ENCODE measurements at regions not wholly inside any gene's neighbourhood (a gene's known extent, or its start where the extent isn't known, plus 50 kb on each side); places are given as distances from the start of the nearest gene placed in this dataset.

GRCh38 chr2:235291461-235291860, 202.4 kb upstream of the AGAP1 start:
- no peaks in the 10 kb centered on the region for H3K4me1 Mint-ChIP-seq
- H3K27me3 Mint-ChIP-seq, result peaks cover 29% of the 10 kb centered on the region
- no peak for ATAC-seq (replicated peaks)
- no peak overlapping the region for H3K4me3 Mint-ChIP-seq
- no peaks in the 10 kb centered on the region for H3K9me3 Mint-ChIP-seq
- H3K27ac Mint-ChIP-seq, result no peak overlapping the region
- no peaks in the 10 kb centered on the region for H3K36me3 Mint-ChIP-seq (ENCODE audit: low read depth)

GRCh38 chr2:235293061-235293460, 200.8 kb upstream of the AGAP1 start:
- Mint-ChIP-seq H3K27ac (no peak overlapping the region), H3K9me3 (peaks cover 6% of the 10 kb centered on the region), H3K4me3 (no peak overlapping the region), H3K27me3 (peaks cover 25% of the 10 kb centered on the region), H3K36me3 (ENCODE audit: low read depth) (no peaks in the 10 kb centered on the region), H3K4me1 (no peaks in the 10 kb centered on the region)
- ATAC-seq (replicated peaks), result no peak

GRCh38 chr2:235295831-235296230, 198.0 kb upstream of the AGAP1 start:
- peaks cover 6% of the 10 kb centered on the region for H3K9me3 Mint-ChIP-seq
- no peak for ATAC-seq (replicated peaks)
- H3K36me3 Mint-ChIP-seq (ENCODE audit: low read depth), result no peaks in the 10 kb centered on the region
- peaks cover 27% of the 10 kb centered on the region for H3K27me3 Mint-ChIP-seq
- H3K4me3 Mint-ChIP-seq, result no peak overlapping the region
- no peaks in the 10 kb centered on the region for H3K4me1 Mint-ChIP-seq
- H3K27ac Mint-ChIP-seq, result no peak overlapping the region

GRCh38 chr2:235300368-235301201, 193.3 kb upstream of the AGAP1 start:
- peaks cover 24% of the 10 kb centered on the region for H3K27me3 Mint-ChIP-seq
- H3K4me1 Mint-ChIP-seq, result no peaks in the 10 kb centered on the region
- ATAC-seq (replicated peaks), result no peak
- no peaks in the 10 kb centered on the region for H3K36me3 Mint-ChIP-seq (ENCODE audit: low read depth)
- H3K9me3 Mint-ChIP-seq, result peaks cover 6% of the 10 kb centered on the region
- no peak overlapping the region for H3K4me3 Mint-ChIP-seq
- H3K27ac Mint-ChIP-seq, result no peak overlapping the region

- ATAC-seq (replicated peaks), result no peak
- H3K36me3 Mint-ChIP-seq (ENCODE audit: low read depth), result no peaks in the 10 kb centered on the region
- no peak overlapping the region for H3K4me3 Mint-ChIP-seq
- peaks cover 25% of the 10 kb centered on the region for H3K27me3 Mint-ChIP-seq
- H3K27ac Mint-ChIP-seq, result no peak overlapping the region
- peaks cover 10% of the 10 kb centered on the region for H3K9me3 Mint-ChIP-seq
- H3K4me1 Mint-ChIP-seq, result no peaks in the 10 kb centered on the region
These were observed 192.4 kb upstream of the AGAP1 start for GRCh38 chr2:235301202-235302076.

GRCh38 chr2:235302263-235302662, 191.6 kb upstream of the AGAP1 start:
- no peak for ATAC-seq (replicated peaks)
- peaks cover 25% of the 10 kb centered on the region for H3K27me3 Mint-ChIP-seq
- no peak overlapping the region for H3K27ac Mint-ChIP-seq
- H3K4me1 Mint-ChIP-seq, result no peaks in the 10 kb centered on the region
- H3K9me3 Mint-ChIP-seq, result peaks cover 9% of the 10 kb centered on the region
- H3K4me3 Mint-ChIP-seq, result no peak overlapping the region
- no peaks in the 10 kb centered on the region for H3K36me3 Mint-ChIP-seq (ENCODE audit: low read depth)

GRCh38 chr2:235303499-235304291, 190.1 kb upstream of the AGAP1 start:
- Mint-ChIP-seq H3K4me3 (no peak overlapping the region), H3K4me1 (no peaks in the 10 kb centered on the region), H3K36me3 (ENCODE audit: low read depth) (no peaks in the 10 kb centered on the region), H3K27ac (no peak overlapping the region), H3K27me3 (peaks cover 26% of the 10 kb centered on the region), H3K9me3 (peaks cover 4% of the 10 kb centered on the region)
- ATAC-seq (replicated peaks), result no peak

- Mint-ChIP-seq H3K27ac (no peak overlapping the region), H3K4me3 (no peak overlapping the region), H3K4me1 (no peaks in the 10 kb centered on the region), H3K36me3 (ENCODE audit: low read depth) (no peaks in the 10 kb centered on the region), H3K9me3 (peaks cover 4% of the 10 kb centered on the region), H3K27me3 (peaks cover 27% of the 10 kb centered on the region)
- no peak for ATAC-seq (replicated peaks)
These were observed 188.2 kb upstream of the AGAP1 start for GRCh38 chr2:235305678-235306077.

GRCh38 chr2:235311044-235311443, 182.8 kb upstream of the AGAP1 start:
- H3K27me3 Mint-ChIP-seq, result peaks cover 24% of the 10 kb centered on the region
- ATAC-seq (replicated peaks), result no peak
- no peak overlapping the region for H3K4me3 Mint-ChIP-seq
- peaks cover 4% of the 10 kb centered on the region for H3K9me3 Mint-ChIP-seq
- no peaks in the 10 kb centered on the region for H3K4me1 Mint-ChIP-seq
- no peaks in the 10 kb centered on the region for H3K36me3 Mint-ChIP-seq (ENCODE audit: low read depth)
- no peak overlapping the region for H3K27ac Mint-ChIP-seq

GRCh38 chr2:235312571-235312970, 181.3 kb upstream of the AGAP1 start:
- Mint-ChIP-seq H3K9me3 (no peaks in the 10 kb centered on the region), H3K4me3 (no peak overlapping the region), H3K4me1 (no peaks in the 10 kb centered on the region), H3K27me3 (peaks cover 19% of the 10 kb centered on the region), H3K27ac (no peak overlapping the region), H3K36me3 (ENCODE audit: low read depth) (no peaks in the 10 kb centered on the region)
- ATAC-seq (replicated peaks), result no peak

GRCh38 chr2:235314371-235314930, 179.4 kb upstream of the AGAP1 start:
- Mint-ChIP-seq H3K27me3 (peaks cover 15% of the 10 kb centered on the region), H3K4me3 (no peak overlapping the region), H3K4me1 (no peaks in the 10 kb centered on the region), H3K9me3 (no peaks in the 10 kb centered on the region), H3K27ac (no peak overlapping the region), H3K36me3 (ENCODE audit: low read depth) (no peaks in the 10 kb centered on the region)
- ATAC-seq (replicated peaks), result no peak

GRCh38 chr2:235319095-235319494, 174.7 kb upstream of the AGAP1 start:
- H3K27ac Mint-ChIP-seq, result no peak overlapping the region
- H3K27me3 Mint-ChIP-seq, result peaks cover 14% of the 10 kb centered on the region
- no peak for ATAC-seq (replicated peaks)
- H3K9me3 Mint-ChIP-seq, result no peaks in the 10 kb centered on the region
- no peak overlapping the region for H3K4me3 Mint-ChIP-seq
- H3K4me1 Mint-ChIP-seq, result no peaks in the 10 kb centered on the region
- H3K36me3 Mint-ChIP-seq (ENCODE audit: low read depth), result no peaks in the 10 kb centered on the region

GRCh38 chr2:235320326-235320725, 173.5 kb upstream of the AGAP1 start:
- no peak for ATAC-seq (replicated peaks)
- no peak overlapping the region for H3K27ac Mint-ChIP-seq
- no peaks in the 10 kb centered on the region for H3K4me1 Mint-ChIP-seq
- H3K4me3 Mint-ChIP-seq, result no peak overlapping the region
- no peaks in the 10 kb centered on the region for H3K9me3 Mint-ChIP-seq
- H3K36me3 Mint-ChIP-seq (ENCODE audit: low read depth), result no peaks in the 10 kb centered on the region
- peaks cover 10% of the 10 kb centered on the region for H3K27me3 Mint-ChIP-seq

- Mint-ChIP-seq H3K27me3 (peaks cover 19% of the 10 kb centered on the region), H3K36me3 (ENCODE audit: low read depth) (no peaks in the 10 kb centered on the region)
- no peak for ATAC-seq (replicated peaks)
These were observed 169.5 kb upstream of the AGAP1 start for GRCh38 chr2:235324324-235324723.

More at GRCh38 chr2:235324324-235324723, 169.5 kb upstream of the AGAP1 start:
- H3K27ac Mint-ChIP-seq, result no peak overlapping the region
- H3K4me1 Mint-ChIP-seq, result no peaks in the 10 kb centered on the region
- H3K4me3 Mint-ChIP-seq, result no peak overlapping the region
- no peaks in the 10 kb centered on the region for H3K9me3 Mint-ChIP-seq
